GM19395 (cell line): ENCODE measurements at regions not wholly inside any gene's neighbourhood (a gene's known extent, or its start where the extent isn't known, plus 50 kb on each side); places are given as distances from the start of the nearest gene placed in this dataset.
"Not testable (repeated sequence)": the region's sequence is repeated elsewhere in the genome, so short reads cannot be mapped to it uniquely, and the experiment has no call there.

Experiments used
- ATAC-seq: cut with Tn5 transposase; IDR thresholded peaks from one replicate; pipeline ENCODE4 v1.9.1; 2021; ENCODE audit warnings: mild to moderate bottlenecking, moderate library complexity; ENCODE audit not compliant: unreplicated experiment

GRCh38 chr21:27317601-27318000 lies 350.7 kb upstream of the ADAMTS5 start:
- ATAC-seq: not testable (repeated sequence)

GRCh38 chr21:27315373-27315772 lies 348.5 kb upstream of the ADAMTS5 start:
- ATAC-seq: no peak

- ATAC-seq: no peak
Measured at GRCh38 chr21:27314131-27314530, 347.2 kb upstream of the ADAMTS5 start.

- ATAC-seq: no peak
Measured at GRCh38 chr21:27306791-27307775, 340.2 kb upstream of the ADAMTS5 start.

GRCh38 chr21:27306206-27306605 lies 339.3 kb upstream of the ADAMTS5 start:
- ATAC-seq: no peak

- no peak for ATAC-seq
Measured at GRCh38 chr21:27301220-27301619, 334.3 kb upstream of the ADAMTS5 start.

GRCh38 chr21:27300770-27301169 lies 333.9 kb upstream of the ADAMTS5 start:
- no peak for ATAC-seq

- no peak for ATAC-seq
Measured at GRCh38 chr21:27298465-27298864, 331.6 kb upstream of the ADAMTS5 start.

GRCh38 chr21:27293239-27293638 lies 326.4 kb upstream of the ADAMTS5 start:
- ATAC-seq: no peak

- no peak for ATAC-seq
Measured at GRCh38 chr21:27292783-27293182, 325.9 kb upstream of the ADAMTS5 start.

- no peak for ATAC-seq
Measured at GRCh38 chr21:27292229-27292628, 325.3 kb upstream of the ADAMTS5 start.

GRCh38 chr21:27291006-27291405 lies 324.1 kb upstream of the ADAMTS5 start:
- no peak for ATAC-seq

GRCh38 chr21:27290028-27290427 lies 323.1 kb upstream of the ADAMTS5 start:
- ATAC-seq: no peak

- no peak for ATAC-seq
Measured at GRCh38 chr21:27286760-27287159, 319.9 kb upstream of the ADAMTS5 start.

GRCh38 chr21:27277110-27277509 lies 310.2 kb upstream of the ADAMTS5 start:
- no peak for ATAC-seq

- ATAC-seq: no peak
Measured at GRCh38 chr21:27275294-27275927, 308.5 kb upstream of the ADAMTS5 start.

GRCh38 chr21:27269644-27270043 lies 302.8 kb upstream of the ADAMTS5 start:
- ATAC-seq: no peak

GRCh38 chr21:27268290-27268689 lies 301.4 kb upstream of the ADAMTS5 start:
- ATAC-seq: no peak

GRCh38 chr21:27265949-27266348 lies 299.1 kb upstream of the ADAMTS5 start:
- no peak for ATAC-seq

GRCh38 chr21:27265492-27265891 lies 298.6 kb upstream of the ADAMTS5 start:
- ATAC-seq: no peak

GRCh38 chr21:27261676-27262075 lies 294.8 kb upstream of the ADAMTS5 start:
- no peak for ATAC-seq

GRCh38 chr21:27260728-27261127 lies 293.8 kb upstream of the ADAMTS5 start:
- ATAC-seq: no peak
